ENCODE measurements at regions not wholly inside any gene's neighbourhood (a gene's known extent, or its start where the extent isn't known, plus 50 kb on each side); places are given as distances from the start of the nearest gene placed in this dataset.

- TF ChIP-seq CTCF (IDR thresholded peaks at IDR 0.05; ENCODE audit: insufficient read depth, low read depth, low read length) = no peak
- TF ChIP-seq EZH2 (IDR thresholded peaks at IDR 0.05; ENCODE audit: insufficient read depth, low read length) = no peak
These were observed 893.4 kb downstream of the C6orf118 start for GRCh38 chr6:164415832-164416563.
